ENCODE measurements at regions not wholly inside any gene's neighbourhood (a gene's known extent, or its start where the extent isn't known, plus 50 kb on each side); places are given as distances from the start of the nearest gene placed in this dataset.
"Not testable (repeated sequence)": the region's sequence is repeated elsewhere in the genome, so short reads cannot be mapped to it uniquely, and the experiment has no call there.

GRCh38 chr2:133624551-133624950 is 56.3 kb upstream of the NCKAP5 start:
- DNase-seq = no peak

- no peak for DNase-seq
These were observed 59.5 kb upstream of the NCKAP5 start for GRCh38 chr2:133627741-133628140.

DNA sequence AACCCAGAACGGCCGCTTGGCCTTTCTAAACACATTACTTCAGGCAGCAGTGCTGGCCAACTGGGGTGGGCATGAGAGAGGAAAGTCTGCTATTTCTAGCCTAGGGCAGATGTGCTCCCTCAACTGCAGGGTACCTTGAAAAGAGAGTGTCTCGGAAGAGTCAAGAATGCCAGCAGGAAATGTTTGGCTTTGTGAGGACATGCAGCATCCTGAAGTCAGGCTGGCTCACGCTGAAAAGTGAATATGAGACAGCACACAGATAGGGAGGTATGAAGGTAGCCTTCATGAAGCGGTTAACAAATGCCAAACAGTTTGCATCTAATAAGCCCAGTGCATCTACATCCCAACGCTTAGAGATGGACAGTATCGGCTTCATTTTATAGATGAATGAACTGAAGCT is 65.0 kb upstream of the NCKAP5 start:
- no peak for DNase-seq

GRCh38 chr2:133633881-133634409 is 65.7 kb upstream of the NCKAP5 start:
- no peak for DNase-seq

- DNase-seq = no peak
These were observed 66.9 kb upstream of the NCKAP5 start for GRCh38 chr2:133635131-133635530.

DNA sequence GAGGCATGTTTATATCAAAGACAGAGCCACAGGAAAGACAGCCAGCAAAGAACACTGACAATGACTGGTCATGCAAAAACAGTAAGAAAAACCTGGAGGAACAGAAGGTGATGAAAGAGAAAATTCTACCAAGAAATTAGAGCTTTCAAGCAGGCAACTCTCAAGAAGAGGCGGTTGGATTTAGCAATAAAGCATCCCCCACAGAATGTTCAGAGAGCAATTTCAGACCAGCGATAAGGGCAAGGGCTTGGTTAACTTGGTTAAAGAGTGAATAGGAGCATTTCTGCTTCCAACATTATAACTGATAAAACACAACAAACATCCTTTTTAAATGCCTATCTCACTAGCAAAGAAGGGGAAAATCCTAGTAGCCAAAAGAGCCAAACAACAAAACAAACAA is 68.0 kb upstream of the NCKAP5 start:
- DNase-seq = no peak

- no peak for DNase-seq
These were observed 71.8 kb upstream of the NCKAP5 start for GRCh38 chr2:133640103-133640502.

DNA sequence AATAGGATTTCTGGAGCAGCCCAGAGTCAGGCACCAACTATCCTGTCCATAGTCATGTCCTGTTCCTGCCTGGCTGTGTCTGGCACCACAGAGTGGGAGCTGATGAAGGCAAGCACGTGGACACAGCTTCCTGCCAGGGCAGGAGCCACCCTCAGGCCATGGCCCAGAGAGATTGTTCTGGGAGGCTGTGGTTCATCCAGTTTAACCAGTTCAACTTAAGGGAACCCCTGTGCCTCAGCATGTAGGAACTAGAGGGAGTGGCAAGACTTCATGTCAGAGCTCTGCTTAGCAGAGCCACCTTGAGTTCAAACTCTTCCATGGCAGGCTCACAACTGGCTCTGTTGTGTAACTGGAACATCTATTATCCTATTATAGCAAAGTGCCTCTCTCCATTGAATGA is 73.2 kb upstream of the NCKAP5 start:
- no peak for DNase-seq

GRCh38 chr2:133641942-133642725 is 73.9 kb upstream of the NCKAP5 start:
- no peak for DNase-seq

DNA sequence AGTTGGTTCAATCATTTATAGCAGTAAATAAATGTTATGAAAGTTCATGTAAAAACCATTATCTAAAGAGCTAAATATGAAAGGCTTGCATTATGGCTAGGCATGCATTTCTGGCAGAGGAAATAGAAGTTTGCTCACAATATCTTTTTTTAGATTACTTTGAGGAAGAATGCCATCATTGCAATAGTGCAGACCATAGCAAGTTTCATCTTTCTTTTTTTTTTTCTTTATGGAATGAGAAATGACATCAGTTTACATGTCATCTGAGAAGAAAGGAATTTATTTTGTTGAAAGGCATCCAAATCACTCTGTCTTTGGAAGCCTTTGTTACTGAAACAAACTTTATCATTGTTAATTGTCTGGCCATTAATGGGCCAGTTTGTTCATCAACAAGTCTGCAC is 74.5 kb upstream of the NCKAP5 start:
- DNase-seq = no peak

DNA sequence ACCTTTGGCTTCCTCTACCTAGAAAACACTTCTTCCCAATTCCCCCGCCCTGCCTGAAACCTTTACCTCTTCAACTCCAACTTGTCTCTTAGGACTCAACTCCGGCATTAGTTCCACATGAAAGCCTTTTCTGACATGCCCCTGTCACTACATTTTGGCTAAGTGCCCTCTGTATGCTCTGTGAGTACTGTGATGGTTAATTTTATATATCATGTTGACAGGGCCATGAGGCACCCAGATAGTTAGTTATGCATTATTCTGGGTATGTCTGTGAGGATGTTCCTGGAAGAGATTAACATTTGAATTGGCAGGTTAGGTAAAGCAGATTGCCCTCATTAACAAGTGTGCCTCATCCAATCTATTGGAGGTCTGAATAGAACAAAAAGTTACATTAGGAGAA is 75.6 kb upstream of the NCKAP5 start:
- peak; percentile 10 for DNase-seq

DNA sequence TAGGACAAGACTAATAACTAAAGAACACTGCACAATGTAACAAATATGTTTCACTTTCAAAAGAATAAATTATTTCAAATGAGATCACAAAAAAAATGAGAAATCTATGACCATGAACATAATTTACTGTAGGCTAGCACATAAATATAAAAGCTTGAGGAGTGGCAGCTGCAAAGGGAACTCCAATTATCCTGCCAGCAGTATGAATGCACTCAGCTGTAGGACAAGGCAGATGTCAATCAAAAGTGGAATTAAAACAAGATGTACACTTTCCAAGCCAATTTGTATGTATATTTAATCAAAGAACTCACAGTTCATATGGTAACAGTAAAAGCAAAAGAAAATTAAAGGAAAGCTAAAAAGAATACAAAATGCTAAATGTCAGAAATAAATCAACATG is 76.6 kb upstream of the NCKAP5 start:
- DNase-seq = no peak

DNA sequence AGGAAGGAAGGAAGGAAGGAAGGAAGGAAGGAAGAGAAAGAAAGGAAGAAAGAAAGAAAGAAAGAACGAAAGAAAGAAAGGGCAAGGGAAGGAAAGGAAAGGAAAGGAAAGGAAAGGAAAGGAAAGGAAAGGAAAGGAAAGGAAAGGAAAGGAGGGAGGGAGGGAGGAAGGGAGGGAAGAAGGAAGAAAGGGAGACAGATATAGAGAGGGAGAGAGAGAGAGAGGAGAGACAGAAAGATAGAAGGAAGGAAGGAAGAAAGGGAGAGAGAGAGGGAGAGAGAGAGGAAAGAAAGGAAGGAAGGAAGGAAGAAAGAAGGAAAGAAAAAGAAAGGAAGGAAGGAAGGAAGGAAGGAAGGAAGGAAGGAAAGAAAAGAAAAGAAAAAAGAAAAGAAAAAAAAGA is 79.1 kb upstream of the NCKAP5 start:
- DNase-seq = not testable (repeated sequence)

DNA sequence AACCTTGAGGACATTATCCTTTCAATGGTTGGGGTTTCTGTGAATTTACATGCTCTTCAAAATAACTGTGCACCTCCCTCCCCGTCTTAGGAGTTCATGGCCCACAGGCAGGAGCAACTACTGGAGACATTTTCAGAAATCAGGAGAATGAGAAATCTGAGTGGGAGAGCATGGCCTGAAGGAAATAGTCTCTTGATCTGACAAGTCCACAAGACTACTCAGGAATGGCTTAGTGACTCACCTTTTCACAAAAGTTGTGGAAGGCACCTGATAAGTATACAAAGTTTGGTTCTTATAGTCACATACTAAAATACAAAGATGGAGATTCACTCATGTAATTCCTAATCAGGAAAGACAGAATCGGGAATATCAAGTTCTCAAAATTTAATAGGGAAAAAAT is 83.6 kb upstream of the NCKAP5 start:
- no peak for DNase-seq

GRCh38 chr2:133652398-133652797 is 84.1 kb upstream of the NCKAP5 start:
- DNase-seq = no peak

- no peak for DNase-seq
These were observed 84.8 kb upstream of the NCKAP5 start for GRCh38 chr2:133653056-133653455.

- DNase-seq = no peak
These were observed 86.7 kb upstream of the NCKAP5 start for GRCh38 chr2:133654949-133655348.

DNA sequence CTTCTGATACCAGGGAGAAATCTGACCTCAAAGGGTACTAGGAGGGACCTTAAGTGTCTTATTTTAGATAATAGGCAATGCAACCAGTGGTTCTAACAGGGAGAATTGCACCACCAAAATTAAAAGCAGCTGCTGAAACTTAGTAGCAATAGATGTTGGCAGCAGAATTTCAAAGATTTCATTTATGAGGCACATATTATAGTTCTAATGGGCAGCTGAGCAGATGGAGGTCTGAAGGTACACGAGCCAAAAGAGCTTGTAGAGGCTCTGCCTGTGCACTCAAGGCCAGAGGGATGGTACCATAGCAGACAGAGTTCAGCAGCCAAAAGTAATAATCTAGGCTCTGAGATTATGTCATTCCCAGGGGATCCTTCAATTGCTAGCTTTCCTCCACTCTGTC is 87.3 kb upstream of the NCKAP5 start:
- DNase-seq = no peak

GRCh38 chr2:133657591-133657990 is 89.3 kb upstream of the NCKAP5 start:
- no peak for DNase-seq

DNA sequence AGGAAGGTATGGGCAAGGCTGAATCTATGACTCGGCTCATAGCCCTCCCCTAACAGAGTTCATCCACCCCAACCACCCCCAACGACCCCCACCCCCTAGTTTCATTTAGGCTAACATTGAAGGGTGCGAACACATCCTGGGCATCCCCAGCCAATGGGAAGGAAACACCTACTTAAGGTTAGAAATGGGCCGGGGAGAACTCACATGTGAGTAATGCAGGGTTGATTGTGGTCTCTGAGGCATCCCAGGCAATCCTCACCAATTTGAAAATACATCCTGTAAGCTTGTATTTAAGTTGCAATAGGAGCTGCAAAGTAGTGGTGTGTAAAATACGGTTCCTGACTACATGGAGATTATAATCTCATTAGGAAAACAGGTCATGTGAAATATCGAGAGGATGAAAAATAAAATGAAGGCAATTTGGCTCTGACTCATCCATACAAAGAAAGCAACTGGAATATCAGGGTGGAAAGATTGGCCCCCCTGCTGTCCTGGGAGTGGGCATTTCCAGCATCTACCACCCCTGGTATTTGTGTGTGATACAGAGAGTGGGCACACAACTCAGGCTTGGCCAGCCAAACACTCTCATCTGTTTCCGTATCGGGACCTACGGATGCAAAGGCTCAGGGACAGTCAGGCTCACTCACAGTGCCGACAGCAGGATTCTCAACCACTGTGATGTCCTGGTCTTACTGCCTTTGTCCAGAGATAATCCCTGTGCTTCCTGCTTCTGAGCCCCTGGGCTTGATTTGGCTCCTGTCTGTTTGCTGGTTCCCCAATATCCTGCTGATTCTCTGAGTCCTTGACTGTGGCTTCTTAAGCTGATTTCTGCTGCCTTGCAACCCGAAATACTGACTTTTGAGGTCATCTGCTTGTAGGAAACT is 90.0 kb upstream of the NCKAP5 start:
- no peak for DNase-seq

DNA sequence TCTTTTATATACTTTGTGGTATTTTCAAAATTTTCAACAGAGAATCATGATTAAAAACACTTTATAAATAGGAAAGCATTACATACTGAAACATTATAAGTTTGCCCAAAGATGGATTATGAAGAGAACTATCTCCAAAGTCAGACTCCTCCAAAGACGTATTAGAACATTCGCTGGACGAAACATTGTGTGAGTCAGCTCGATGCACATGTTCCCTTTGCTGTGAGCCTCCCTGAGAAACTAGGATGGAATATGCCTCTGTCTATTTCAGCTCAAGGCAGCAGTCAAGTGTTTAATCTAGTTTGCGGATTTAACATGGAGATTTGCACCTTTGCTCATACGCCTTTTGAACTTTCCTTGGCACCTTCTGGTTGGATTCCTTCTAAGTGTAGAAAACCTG is 92.2 kb upstream of the NCKAP5 start:
- no peak for DNase-seq

GRCh38 chr2:133661392-133661791 is 93.1 kb upstream of the NCKAP5 start:
- no peak for DNase-seq

DNA sequence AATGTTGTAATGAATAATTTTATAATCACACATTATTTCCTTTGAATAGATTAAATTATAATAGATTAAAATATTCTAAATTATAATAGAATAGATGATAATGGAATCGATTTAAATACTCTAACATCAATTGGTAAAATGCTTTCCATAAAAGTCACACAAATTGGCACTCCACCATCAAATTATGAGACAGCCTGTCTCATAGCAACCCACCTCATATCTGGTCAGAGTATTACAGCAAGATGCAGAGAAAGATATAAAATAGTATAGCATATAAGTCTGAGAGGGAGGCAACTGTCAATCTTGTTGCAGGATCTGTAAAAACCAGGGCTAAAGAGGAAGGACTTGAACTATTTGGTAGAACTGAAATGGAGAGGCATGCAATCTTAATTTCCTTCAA is 98.4 kb upstream of the NCKAP5 start:
- DNase-seq = no peak

GRCh38 chr2:133667085-133667484 is 98.8 kb upstream of the NCKAP5 start:
- DNase-seq = no peak
